ENCODE measurements at regions not wholly inside any gene's neighbourhood (a gene's known extent, or its start where the extent isn't known, plus 50 kb on each side); places are given as distances from the start of the nearest gene placed in this dataset.

GRCh38 chr10:43820663-43821062, 172.0 kb upstream of the ZNF32 start:
- Mint-ChIP-seq H3K4me3 (no peak overlapping the region), H3K4me1 (ENCODE audit: low read depth) (peaks cover 51% of the 10 kb centered on the region), H3K27ac (no peak overlapping the region), H3K27me3 (no peaks in the 10 kb centered on the region), H3K9me3 (no peaks in the 10 kb centered on the region), H3K36me3 (ENCODE audit: low read depth) (no peaks in the 10 kb centered on the region)
- no peak for ATAC-seq (ENCODE audit: poor library complexity)
- H3K9me3 ChIP-seq (ENCODE audit: control insufficient read depth in 1 of 2, insufficient read depth in 1 of 2, low read length in 2 of 2): no peaks in the 10 kb centered on the region
- no peak for TF ChIP-seq CTCF (IDR thresholded peaks at IDR 0.05)
- POLR2A ChIA-PET: no interaction called here
- intact Hi-C loops (cut with DNase I, micrococcal nuclease): no loop called here
- CTCF ChIA-PET: no interaction called here
- H3K4me1 ChIP-seq (ENCODE audit: insufficient read depth, low read length): peaks cover 34% of the 10 kb centered on the region
- no peaks in the 10 kb centered on the region for H3K27me3 ChIP-seq (ENCODE audit: control insufficient read depth in 1 of 2, insufficient read depth in 2 of 2, low read length in 2 of 2)
- no peak overlapping the region for H3K4me3 ChIP-seq (ENCODE audit: low read length)
- H3K27ac ChIP-seq (ENCODE audit: low read depth in 1 of 2, low read length in 2 of 2): no peak overlapping the region
- H3K36me3 ChIP-seq (ENCODE audit: insufficient read depth, low read length): no peaks in the 10 kb centered on the region
- DNase-seq: no peak

- H3K9me3 Mint-ChIP-seq: no peaks in the 10 kb centered on the region
- H3K36me3 ChIP-seq (ENCODE audit: insufficient read depth, low read length): no peaks in the 10 kb centered on the region
- H3K27ac Mint-ChIP-seq: no peak overlapping the region
- H3K27me3 Mint-ChIP-seq: no peaks in the 10 kb centered on the region
- no peaks in the 10 kb centered on the region for H3K9me3 ChIP-seq (ENCODE audit: control insufficient read depth in 1 of 2, insufficient read depth in 1 of 2, low read length in 2 of 2)
- H3K4me1 ChIP-seq (ENCODE audit: insufficient read depth, low read length): peaks cover 38% of the 10 kb centered on the region
- no peak overlapping the region for H3K4me3 ChIP-seq (ENCODE audit: low read length)
- no peak for ATAC-seq (ENCODE audit: poor library complexity)
- H3K36me3 Mint-ChIP-seq (ENCODE audit: low read depth): no peaks in the 10 kb centered on the region
- no peak for TF ChIP-seq CTCF (IDR thresholded peaks at IDR 0.05)
- intact Hi-C loops (cut with DNase I, micrococcal nuclease): no loop called here
- peaks cover 61% of the 10 kb centered on the region for H3K4me1 Mint-ChIP-seq (ENCODE audit: low read depth)
- CTCF ChIA-PET: no interaction called here
- no peak overlapping the region for H3K4me3 Mint-ChIP-seq
- no peaks in the 10 kb centered on the region for H3K27me3 ChIP-seq (ENCODE audit: control insufficient read depth in 1 of 2, insufficient read depth in 2 of 2, low read length in 2 of 2)
- POLR2A ChIA-PET: no interaction called here
- no peak for DNase-seq
- H3K27ac ChIP-seq (ENCODE audit: low read depth in 1 of 2, low read length in 2 of 2): no peak overlapping the region
Observed at GRCh38 chr10:43819464-43820230, 171.0 kb upstream of the ZNF32 start.

DNA sequence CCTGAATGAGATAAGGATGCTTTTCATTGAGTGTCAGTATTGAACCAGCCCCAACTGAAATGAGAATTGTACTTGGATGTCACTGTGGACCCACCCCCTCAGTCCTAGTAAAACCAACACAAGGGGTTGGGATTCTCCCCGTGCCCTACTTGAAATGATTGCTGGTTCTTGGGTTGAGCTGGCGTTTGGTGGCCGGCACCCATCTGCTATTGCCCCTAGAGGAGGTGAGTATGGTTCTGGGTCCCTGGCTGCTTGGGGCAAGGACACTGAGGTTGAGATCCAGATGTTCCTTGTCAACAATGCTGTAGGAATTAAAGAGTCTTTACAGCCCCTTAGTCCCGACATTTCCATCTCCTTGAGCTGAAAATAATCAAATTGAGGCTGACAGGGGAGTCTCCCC, 170.0 kb upstream of the ZNF32 start:
- peaks cover 38% of the 10 kb centered on the region for H3K4me1 ChIP-seq (ENCODE audit: insufficient read depth, low read length)
- H3K27ac ChIP-seq (ENCODE audit: low read depth in 1 of 2, low read length in 2 of 2): no peak overlapping the region
- no peaks in the 10 kb centered on the region for H3K9me3 ChIP-seq (ENCODE audit: control insufficient read depth in 1 of 2, insufficient read depth in 1 of 2, low read length in 2 of 2)
- DNase-seq (no peak), ATAC-seq (ENCODE audit: poor library complexity) (no peak)
- no peaks in the 10 kb centered on the region for H3K27me3 Mint-ChIP-seq
- no peaks in the 10 kb centered on the region for H3K36me3 ChIP-seq (ENCODE audit: insufficient read depth, low read length)
- CTCF ChIA-PET: no interaction called here
- no peaks in the 10 kb centered on the region for H3K9me3 Mint-ChIP-seq
- H3K36me3 Mint-ChIP-seq (ENCODE audit: low read depth): no peaks in the 10 kb centered on the region
- H3K27me3 ChIP-seq (ENCODE audit: control insufficient read depth in 1 of 2, insufficient read depth in 2 of 2, low read length in 2 of 2): no peaks in the 10 kb centered on the region
- H3K27ac Mint-ChIP-seq: peak overlapping the region; percentile 16
- H3K4me3 Mint-ChIP-seq: no peak overlapping the region
- H3K4me3 ChIP-seq (ENCODE audit: low read length): no peak overlapping the region
- H3K4me1 Mint-ChIP-seq (ENCODE audit: low read depth): peaks cover 61% of the 10 kb centered on the region
- POLR2A ChIA-PET: no interaction called here
- TF ChIP-seq CTCF (IDR thresholded peaks at IDR 0.05): no peak
- intact Hi-C loops (cut with DNase I, micrococcal nuclease): no loop called here

All from CD4-positive, alpha-beta T cell (primary cell).